ENCODE measurements at regions not wholly inside any gene's neighbourhood (a gene's known extent, or its start where the extent isn't known, plus 50 kb on each side); places are given as distances from the start of the nearest gene placed in this dataset.

DNA sequence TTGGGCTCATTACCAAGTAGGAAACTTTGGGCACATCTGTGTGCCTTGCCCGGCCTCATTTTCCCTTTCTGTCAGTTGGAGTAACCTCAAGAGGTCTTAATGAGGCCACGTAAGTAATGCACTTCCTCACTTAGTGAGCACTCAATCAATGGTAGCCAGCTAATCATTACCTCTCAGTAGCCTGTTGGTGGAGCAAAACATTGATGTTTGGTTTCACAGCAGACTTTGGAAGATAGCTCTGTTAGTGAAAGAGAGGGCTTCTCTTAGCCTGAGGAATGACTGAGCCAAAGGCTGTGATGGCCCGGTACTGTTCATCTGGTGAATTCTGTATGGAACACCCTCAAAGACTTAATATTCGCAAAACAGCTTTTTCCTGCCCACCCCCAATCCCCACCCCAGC lies 55.9 kb upstream of the ID4 start:
- TF ChIP-seq, protein P1, sequence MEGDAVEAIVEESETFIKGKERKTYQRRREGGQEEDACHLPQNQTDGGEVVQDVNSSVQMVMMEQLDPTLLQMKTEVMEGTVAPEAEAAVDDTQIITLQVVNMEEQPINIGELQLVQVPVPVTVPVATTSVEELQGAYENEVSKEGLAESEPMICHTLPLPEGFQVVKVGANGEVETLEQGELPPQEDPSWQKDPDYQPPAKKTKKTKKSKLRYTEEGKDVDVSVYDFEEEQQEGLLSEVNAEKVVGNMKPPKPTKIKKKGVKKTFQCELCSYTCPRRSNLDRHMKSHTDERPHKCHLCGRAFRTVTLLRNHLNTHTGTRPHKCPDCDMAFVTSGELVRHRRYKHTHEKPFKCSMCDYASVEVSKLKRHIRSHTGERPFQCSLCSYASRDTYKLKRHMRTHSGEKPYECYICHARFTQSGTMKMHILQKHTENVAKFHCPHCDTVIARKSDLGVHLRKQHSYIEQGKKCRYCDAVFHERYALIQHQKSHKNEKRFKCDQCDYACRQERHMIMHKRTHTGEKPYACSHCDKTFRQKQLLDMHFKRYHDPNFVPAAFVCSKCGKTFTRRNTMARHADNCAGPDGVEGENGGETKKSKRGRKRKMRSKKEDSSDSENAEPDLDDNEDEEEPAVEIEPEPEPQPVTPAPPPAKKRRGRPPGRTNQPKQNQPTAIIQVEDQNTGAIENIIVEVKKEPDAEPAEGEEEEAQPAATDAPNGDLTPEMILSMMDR (IDR thresholded peaks at IDR 0.05; ENCODE audit: unreplicated experiment in 3 of 3): no peak
- no peaks in the 10 kb centered on the region for H3K27me3 Mint-ChIP-seq (ENCODE audit: low read depth)
- no peaks in the 10 kb centered on the region for H3K36me3 Mint-ChIP-seq (ENCODE audit: low read depth)
- no peaks in the 10 kb centered on the region for H3K4me1 Mint-ChIP-seq
- H3K9me3 Mint-ChIP-seq: peaks cover 2% of the 10 kb centered on the region
- no peak overlapping the region for H3K4me3 Mint-ChIP-seq
- peak overlapping the region in 1 of 3 experiments; percentile 74 for H3K27ac Mint-ChIP-seq

DNA sequence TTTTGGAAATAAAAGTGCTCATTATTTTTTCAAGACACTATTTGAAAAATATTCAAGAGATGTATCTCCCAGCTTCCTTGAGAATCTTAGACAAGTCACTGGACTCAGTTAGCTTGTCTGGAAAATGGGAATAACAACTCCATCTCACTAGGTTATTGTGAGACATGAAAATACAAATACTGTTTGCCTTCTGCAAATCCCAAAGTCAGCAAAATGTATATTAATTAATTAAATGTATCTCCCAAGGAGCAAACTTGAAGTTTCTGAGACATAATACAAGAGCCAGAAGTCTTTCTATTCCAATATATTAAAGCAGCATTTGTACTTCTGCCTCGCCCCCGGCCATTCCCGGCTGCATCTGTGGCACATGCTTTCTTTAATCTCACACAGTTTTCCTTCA lies 54.6 kb upstream of the ID4 start:
- Mint-ChIP-seq H3K27ac (no peak overlapping the region), H3K4me1 (no peaks in the 10 kb centered on the region), H3K36me3 (ENCODE audit: low read depth) (no peaks in the 10 kb centered on the region), H3K4me3 (no peak overlapping the region), H3K9me3 (peaks cover 2% of the 10 kb centered on the region), H3K27me3 (ENCODE audit: low read depth) (no peaks in the 10 kb centered on the region)
- TF ChIP-seq, protein P1 (IDR thresholded peaks at IDR 0.05; ENCODE audit: unreplicated experiment in 3 of 3): no peak

Data from nephron (organoid).